OCI-LY7 (cell line): ENCODE measurements at regions not wholly inside any gene's neighbourhood (a gene's known extent, or its start where the extent isn't known, plus 50 kb on each side); places are given as distances from the start of the nearest gene placed in this dataset.

Source experiments
- BruUV-seq: library from RNA; stranded (reverse); fragments of 400-500 nt; replicated peaks from 2 replicates; lab custom pipeline; 2021; lab: Mats Ljungman, UMichigan
- CTCF ChIA-PET: fragments of 300-600 bp; sonication (Branson Sonifier 250); formaldehyde crosslinking; loops from one replicate; lab custom pipeline; 2022; ENCODE audit warnings: antibody characterized with exemption; ENCODE audit not compliant: unreplicated experiment; lab: Charles Lee
- POLR2A ChIA-PET: fragments of 300-600 bp; sonication (Branson Sonifier 250); formaldehyde crosslinking; loops from one replicate; lab custom pipeline; 2022; ENCODE audit warnings: antibody characterized with exemption; lab: Charles Lee
- DNase-seq: peaks from one replicate; pipeline ENCODE4 v3.0.0-alpha.2; 2015; ENCODE audit warnings: low spot score
- H2AFZ ChIP-seq: fragments of 200-600 bp; sonication (generic), shearing (Covaris generic); 2 replicates; pipeline ENCODE4 v1.6.1; 2014; ENCODE audit warnings: mild to moderate bottlenecking, antibody characterized with exemption, low read length, moderate library complexity
- H3K27ac ChIP-seq: fragments of 200-600 bp; sonication (generic); 2 replicates; pipeline ENCODE4 v1.5.1; 2014; ENCODE audit warnings: mixed run types, low read depth, mild to moderate bottlenecking, moderate library complexity, low read length, inconsistent platforms; ENCODE audit not compliant: poor library complexity, severe bottlenecking
- H3K36me3 ChIP-seq: fragments of 200-600 bp; sonication (generic); 2 replicates; pipeline ENCODE4 v1.6.1; 2014; ENCODE audit warnings: mild to moderate bottlenecking, antibody characterized with exemption, low read length, moderate library complexity, mixed read lengths; ENCODE audit not compliant: insufficient read depth
- H3K4me1 ChIP-seq: fragments of 200-600 bp; sonication (generic); 2 replicates; pipeline ENCODE4 v1.5.1; 2014; ENCODE audit warnings: mild to moderate bottlenecking, low read length; ENCODE audit not compliant: insufficient read depth, poor library complexity, severe bottlenecking
- H3K4me2 ChIP-seq: fragments of 200-600 bp; sonication (generic); 2 replicates; pipeline ENCODE4 v1.6.1; 2014; ENCODE audit warnings: mild to moderate bottlenecking, low read length
- H3K4me3 ChIP-seq: fragments of 200-600 bp; sonication (generic); 2 replicates; pipeline ENCODE4 v1.5.1; 2014; ENCODE audit warnings: mild to moderate bottlenecking, low read depth, low read length; ENCODE audit not compliant: poor library complexity, severe bottlenecking
- H3K79me2 ChIP-seq: fragments of 200-600 bp; sonication (generic); 2 replicates; pipeline ENCODE4 v1.6.1; 2016; ENCODE audit warnings: low read depth, mild to moderate bottlenecking, low read length, moderate library complexity, mixed read lengths; ENCODE audit not compliant: insufficient read depth
- H3K9me2 ChIP-seq: fragments of 200-600 bp; sonication (generic); 2 replicates; pipeline ENCODE4 v1.6.1; 2016; ENCODE audit warnings: mild to moderate bottlenecking, low read length, mixed read lengths; ENCODE audit not compliant: insufficient read depth
- H3K9me3 ChIP-seq: fragments of 200-600 bp; sonication (generic); 2 replicates; pipeline ENCODE4 v1.6.1; 2014; ENCODE audit warnings: mild to moderate bottlenecking, mixed run types, low read length, mixed read lengths
- H4K20me1 ChIP-seq: fragments of 200-600 bp; sonication (generic); 2 replicates; pipeline ENCODE4 v1.6.1; 2014; ENCODE audit warnings: mild to moderate bottlenecking, antibody characterized with exemption, low read length, moderate library complexity, mixed read lengths; ENCODE audit not compliant: insufficient read depth
- CTCF ChIP-seq: fragments of 200-600 bp; sonication (generic); conservative IDR thresholded peaks from 2 replicates; pipeline ENCODE4 v1.5.1; 2014; ENCODE audit warnings: mild to moderate bottlenecking, antibody characterized with exemption, low read length, moderate library complexity, mixed read lengths
- EZH2phosphoT487 ChIP-seq: fragments of 200-600 bp; sonication (generic); IDR thresholded peaks from 2 replicates; pipeline ENCODE4 v1.6.1; 2018; ENCODE audit warnings: low read depth, borderline replicate concordance, mild to moderate bottlenecking, mixed run types, antibody characterized with exemption, low read length, moderate library complexity, mixed read lengths
- intact Hi-C: fragments of 100-400 bp; cut with micrococcal nuclease; formaldehyde crosslinking; loops from one replicate; pipeline ENCODE4 v1.10.0; 2022; ENCODE audit not compliant: unreplicated experiment

GRCh38 chr2:123563515-123563914, 461.6 kb upstream of the CNTNAP5 start:
- Histone ChIP-seq H3K36me3 (no peaks in the 10 kb centered on the region), H2AFZ (no peak overlapping the region), H3K4me3 (no peak overlapping the region), H4K20me1 (no peaks in the 10 kb centered on the region), H3K27ac (no peak overlapping the region), H3K9me2 (no peaks in the 10 kb centered on the region), H3K4me2 (no peak overlapping the region), H3K4me1 (no peaks in the 10 kb centered on the region), H3K79me2 (no peaks in the 10 kb centered on the region), H3K9me3 (no peaks in the 10 kb centered on the region)
- intact Hi-C loops, result no loop called here
- TF ChIP-seq EZH2phosphoT487, result no peak
- no peak for TF ChIP-seq CTCF
- no TSS peak for BruUV-seq
- DNase-seq, result no peak
- CTCF ChIA-PET, result no interaction called here
- POLR2A ChIA-PET, result no interaction called here

GRCh38 chr2:123566291-123566946, 458.7 kb upstream of the CNTNAP5 start:
- Histone ChIP-seq H4K20me1 (no peaks in the 10 kb centered on the region), H2AFZ (no peak overlapping the region), H3K9me3 (no peaks in the 10 kb centered on the region), H3K4me3 (no peak overlapping the region), H3K27ac (no peak overlapping the region), H3K4me1 (no peaks in the 10 kb centered on the region), H3K79me2 (no peaks in the 10 kb centered on the region), H3K4me2 (no peak overlapping the region), H3K36me3 (no peaks in the 10 kb centered on the region), H3K9me2 (no peaks in the 10 kb centered on the region)
- intact Hi-C loops, result no loop called here
- no peak for TF ChIP-seq EZH2phosphoT487
- TF ChIP-seq CTCF, result no peak
- BruUV-seq, result no TSS peak
- CTCF ChIA-PET, result no interaction called here
- POLR2A ChIA-PET, result interaction anchor here (0.7 kb wide), 1 partner anchor 1160 kb away, joined by 5 read pairs; no protein-coding TSS in a partner anchor
- no peak for DNase-seq

GRCh38 chr2:123578016-123578415, 447.1 kb upstream of the CNTNAP5 start:
- Histone ChIP-seq H3K79me2 (no peaks in the 10 kb centered on the region), H3K4me3 (no peak overlapping the region), H3K4me2 (no peak overlapping the region), H3K36me3 (no peaks in the 10 kb centered on the region), H3K4me1 (no peaks in the 10 kb centered on the region), H4K20me1 (no peaks in the 10 kb centered on the region), H3K9me3 (no peaks in the 10 kb centered on the region), H2AFZ (no peak overlapping the region), H3K9me2 (no peaks in the 10 kb centered on the region), H3K27ac (no peak overlapping the region)
- TF ChIP-seq CTCF, result no peak
- TF ChIP-seq EZH2phosphoT487, result no peak
- no TSS peak for BruUV-seq
- CTCF ChIA-PET, result no interaction called here
- no peak for DNase-seq
- POLR2A ChIA-PET, result interaction anchor here (0.5 kb wide), 1 partner anchor 1865 kb away, joined by 3 read pairs; no protein-coding TSS in a partner anchor
- intact Hi-C loops, result no loop called here
